Vagina (tissue), 2 donors: ENCODE measurements at regions not wholly inside any gene's neighbourhood (a gene's known extent, or its start where the extent isn't known, plus 50 kb on each side); places are given as distances from the start of the nearest gene placed in this dataset.

Experiments used
- DNase-seq, 2 donors: peaks; one replicate each; pipeline ENCODE4 v3.0.0-alpha.2; 2017; ENCODE audit errors: extremely low spot score in 2 of 2
- H3K27ac ChIP-seq: fragments of 200-600 bp; sonication (generic); one replicate; pipeline ENCODE4 v1.5.1; 2019
- H3K27me3 ChIP-seq: fragments of 200-600 bp; sonication (generic); one replicate; pipeline ENCODE4 v1.5.1; 2019
- H3K36me3 ChIP-seq, 2 donors: fragments of 200-600 bp; sonication (generic); one replicate each; pipeline ENCODE4 v1.5.1; 2017 to 2019
- H3K4me1 ChIP-seq: fragments of 200-600 bp; sonication (generic); one replicate; pipeline ENCODE4 v1.5.1; 2019
- H3K4me3 ChIP-seq, 2 donors: fragments of 200-600 bp; sonication (generic); 1 replicate in 1 of 2; 2 replicates in 1 of 2; pipeline ENCODE4 v1.5.1; 2016 to 2019
- H3K9me3 ChIP-seq: fragments of 200-600 bp; sonication (generic); one replicate; pipeline ENCODE4 v1.5.1; 2019
- CTCF ChIP-seq, 3 experiments: fragments of 450-650 bp in 2 of 3; fragments of 200-600 bp in 1 of 3; sonication (generic) in 1 of 3; IDR thresholded peaks; one replicate each; pipeline ENCODE4 v1.5.1; 2017 to 2019; ENCODE audit warnings: antibody characterized with exemption in 3 of 3, mild to moderate bottlenecking in 2 of 3, moderate library complexity in 2 of 3
- POLR2A ChIP-seq, 2 donors: fragments of 450-650 bp; IDR thresholded peaks; one replicate each; pipeline ENCODE4 v1.6.1; 2017; ENCODE audit warnings: antibody characterized with exemption in 2 of 2, mild to moderate bottlenecking in 2 of 2, moderate library complexity in 2 of 2
- POLR2AphosphoS5 ChIP-seq, 2 donors: sonication (generic); formaldehyde crosslinking; IDR thresholded peaks; one replicate each; pipeline ENCODE4 v1.9.0; 2017; ENCODE audit warnings: antibody characterized with exemption in 2 of 2, mild to moderate bottlenecking in 2 of 2, low read depth in 1 of 2; ENCODE audit not compliant: insufficient read depth in 1 of 2
- intact Hi-C: fragments of 100-400 bp; cut with DNase I; formaldehyde crosslinking; loops from one replicate; pipeline ENCODE4 v1.15.1; 2023

GRCh38 chr5:88515881-88516819 is 247.5 kb upstream of the TMEM161B start:
- no peaks in the 10 kb centered on the region for H3K4me1 ChIP-seq
- no peaks in the 10 kb centered on the region for H3K27me3 ChIP-seq
- no peak overlapping the region for H3K4me3 ChIP-seq
- DNase-seq: no peak
- TF ChIP-seq POLR2AphosphoS5 (IDR thresholded peaks at IDR 0.05; ENCODE audit: insufficient read depth in 1 of 2, low read depth in 1 of 2) (no peak), CTCF (IDR thresholded peaks at IDR 0.05) (no peak), POLR2A (IDR thresholded peaks at IDR 0.05) (no peak)
- no peaks in the 10 kb centered on the region for H3K36me3 ChIP-seq
- H3K9me3 ChIP-seq: no peaks in the 10 kb centered on the region
- intact Hi-C loops: no loop called here
- no peak overlapping the region for H3K27ac ChIP-seq

DNA sequence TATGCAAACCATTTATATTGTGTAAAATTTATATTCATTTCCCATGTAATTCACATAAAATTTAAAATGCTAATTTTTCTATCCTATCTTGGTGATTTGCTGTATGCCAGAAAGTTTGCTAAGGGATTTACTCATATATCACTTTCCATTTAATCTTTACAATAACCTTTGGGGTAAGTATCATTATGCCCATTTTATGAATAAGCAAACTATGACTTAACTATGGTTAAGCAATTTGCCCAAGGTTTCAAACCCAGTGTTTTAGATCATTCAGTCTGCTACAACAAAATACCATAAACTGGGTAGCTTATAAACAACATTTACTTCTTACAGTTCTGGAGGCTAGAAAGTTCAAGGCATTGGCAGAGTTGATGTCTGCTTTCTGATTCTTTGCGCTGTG is 246.4 kb upstream of the TMEM161B start:
- TF ChIP-seq POLR2AphosphoS5 (IDR thresholded peaks at IDR 0.05; ENCODE audit: insufficient read depth in 1 of 2, low read depth in 1 of 2) (no peak), CTCF (IDR thresholded peaks at IDR 0.05) (no peak), POLR2A (IDR thresholded peaks at IDR 0.05) (no peak)
- H3K27ac ChIP-seq: no peak overlapping the region
- DNase-seq: no peak
- intact Hi-C loops: no loop called here
- H3K4me3 ChIP-seq: no peak overlapping the region
- no peaks in the 10 kb centered on the region for H3K27me3 ChIP-seq
- H3K9me3 ChIP-seq: no peaks in the 10 kb centered on the region
- H3K36me3 ChIP-seq: no peaks in the 10 kb centered on the region
- H3K4me1 ChIP-seq: no peaks in the 10 kb centered on the region

GRCh38 chr5:88509403-88509802 is 240.8 kb upstream of the TMEM161B start:
- DNase-seq: no peak
- intact Hi-C loops: no loop called here
- H3K27ac ChIP-seq: no peak overlapping the region
- no peaks in the 10 kb centered on the region for H3K36me3 ChIP-seq
- no peaks in the 10 kb centered on the region for H3K9me3 ChIP-seq
- H3K4me3 ChIP-seq: no peak overlapping the region
- no peak for TF ChIP-seq POLR2A (IDR thresholded peaks at IDR 0.05)
- TF ChIP-seq POLR2AphosphoS5 (IDR thresholded peaks at IDR 0.05; ENCODE audit: insufficient read depth in 1 of 2, low read depth in 1 of 2): no peak
- TF ChIP-seq CTCF (IDR thresholded peaks at IDR 0.05): no peak
- H3K27me3 ChIP-seq: no peaks in the 10 kb centered on the region
- H3K4me1 ChIP-seq: no peaks in the 10 kb centered on the region

DNA sequence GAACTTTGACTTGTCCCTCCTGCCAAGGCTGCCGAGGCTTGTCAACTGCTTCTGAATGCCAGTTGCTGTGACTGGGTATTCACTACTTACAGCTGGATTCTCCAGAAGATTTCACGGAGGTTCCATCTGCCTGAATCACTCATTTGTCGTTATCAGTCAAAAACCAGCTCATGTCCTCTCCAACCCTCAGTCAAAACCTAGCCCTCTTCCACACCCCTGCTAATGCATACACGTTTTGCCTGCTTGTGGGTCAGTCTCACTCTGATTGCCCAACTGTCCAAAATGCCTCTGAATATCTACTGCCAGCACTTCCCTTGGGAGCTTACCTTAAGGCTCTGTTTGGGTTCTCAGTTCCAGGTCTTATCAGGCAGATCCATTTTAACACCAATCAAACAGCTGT is 238.6 kb upstream of the TMEM161B start:
- no peak for TF ChIP-seq POLR2A (IDR thresholded peaks at IDR 0.05)
- Histone ChIP-seq H3K36me3 (no peaks in the 10 kb centered on the region), H3K9me3 (no peaks in the 10 kb centered on the region), H3K4me1 (no peaks in the 10 kb centered on the region), H3K4me3 (no peak overlapping the region), H3K27ac (no peak overlapping the region), H3K27me3 (no peaks in the 10 kb centered on the region)
- intact Hi-C loops: no loop called here
- DNase-seq: no peak

DNA sequence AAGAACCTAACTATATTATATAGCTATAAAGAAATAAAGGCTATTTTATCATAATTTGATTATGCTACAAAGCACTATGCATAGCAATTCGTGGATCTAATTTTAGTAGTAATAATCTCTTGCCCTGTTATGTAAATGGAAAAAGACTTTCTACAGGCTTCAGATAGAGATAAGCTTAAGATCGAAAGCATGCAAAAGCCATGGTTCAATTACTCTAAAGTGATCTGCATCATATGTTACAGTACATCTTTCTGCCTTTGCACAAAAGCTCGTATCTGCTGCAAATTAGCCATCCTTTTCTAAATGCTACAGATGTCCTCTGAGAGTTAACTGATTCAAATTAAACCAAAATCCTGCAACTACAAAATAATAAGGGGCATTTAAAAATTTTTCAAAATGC is 234.8 kb upstream of the TMEM161B start:
- DNase-seq: no peak
- TF ChIP-seq POLR2A (IDR thresholded peaks at IDR 0.05) (no peak), CTCF (IDR thresholded peaks at IDR 0.05) (no peak), POLR2AphosphoS5 (IDR thresholded peaks at IDR 0.05; ENCODE audit: insufficient read depth in 1 of 2, low read depth in 1 of 2) (no peak)
- intact Hi-C loops: no loop called here
- Histone ChIP-seq H3K9me3 (no peaks in the 10 kb centered on the region), H3K4me3 (peak overlapping the region; percentile 40 to 50), H3K36me3 (no peaks in the 10 kb centered on the region), H3K4me1 (no peaks in the 10 kb centered on the region), H3K27ac (no peak overlapping the region), H3K27me3 (no peaks in the 10 kb centered on the region)
